ENCODE measurements at regions not wholly inside any gene's neighbourhood (a gene's known extent, or its start where the extent isn't known, plus 50 kb on each side); places are given as distances from the start of the nearest gene placed in this dataset.

GRCh38 chr6:147054871-147055270, 149.3 kb upstream of the STXBP5 start:
- 82 to 93% methylated on average over 3 of the region's 3 CpGs for WGBS, 2 donors
- TF ChIP-seq POLR2A (IDR thresholded peaks at IDR 0.05), result no peak
- TF ChIP-seq, protein P1, sequence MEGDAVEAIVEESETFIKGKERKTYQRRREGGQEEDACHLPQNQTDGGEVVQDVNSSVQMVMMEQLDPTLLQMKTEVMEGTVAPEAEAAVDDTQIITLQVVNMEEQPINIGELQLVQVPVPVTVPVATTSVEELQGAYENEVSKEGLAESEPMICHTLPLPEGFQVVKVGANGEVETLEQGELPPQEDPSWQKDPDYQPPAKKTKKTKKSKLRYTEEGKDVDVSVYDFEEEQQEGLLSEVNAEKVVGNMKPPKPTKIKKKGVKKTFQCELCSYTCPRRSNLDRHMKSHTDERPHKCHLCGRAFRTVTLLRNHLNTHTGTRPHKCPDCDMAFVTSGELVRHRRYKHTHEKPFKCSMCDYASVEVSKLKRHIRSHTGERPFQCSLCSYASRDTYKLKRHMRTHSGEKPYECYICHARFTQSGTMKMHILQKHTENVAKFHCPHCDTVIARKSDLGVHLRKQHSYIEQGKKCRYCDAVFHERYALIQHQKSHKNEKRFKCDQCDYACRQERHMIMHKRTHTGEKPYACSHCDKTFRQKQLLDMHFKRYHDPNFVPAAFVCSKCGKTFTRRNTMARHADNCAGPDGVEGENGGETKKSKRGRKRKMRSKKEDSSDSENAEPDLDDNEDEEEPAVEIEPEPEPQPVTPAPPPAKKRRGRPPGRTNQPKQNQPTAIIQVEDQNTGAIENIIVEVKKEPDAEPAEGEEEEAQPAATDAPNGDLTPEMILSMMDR (IDR thresholded peaks at IDR 0.05), result no peak
- H3K4me3 ChIP-seq (ENCODE audit: low read depth, poor library complexity, severe bottlenecking), result no peak overlapping the region
- no peak for DNase-seq (ENCODE audit: low spot score in 2 of 2)
- intact Hi-C loops (cut with DNase I; ENCODE audit: low total_unique reads), result no loop called here

DNA sequence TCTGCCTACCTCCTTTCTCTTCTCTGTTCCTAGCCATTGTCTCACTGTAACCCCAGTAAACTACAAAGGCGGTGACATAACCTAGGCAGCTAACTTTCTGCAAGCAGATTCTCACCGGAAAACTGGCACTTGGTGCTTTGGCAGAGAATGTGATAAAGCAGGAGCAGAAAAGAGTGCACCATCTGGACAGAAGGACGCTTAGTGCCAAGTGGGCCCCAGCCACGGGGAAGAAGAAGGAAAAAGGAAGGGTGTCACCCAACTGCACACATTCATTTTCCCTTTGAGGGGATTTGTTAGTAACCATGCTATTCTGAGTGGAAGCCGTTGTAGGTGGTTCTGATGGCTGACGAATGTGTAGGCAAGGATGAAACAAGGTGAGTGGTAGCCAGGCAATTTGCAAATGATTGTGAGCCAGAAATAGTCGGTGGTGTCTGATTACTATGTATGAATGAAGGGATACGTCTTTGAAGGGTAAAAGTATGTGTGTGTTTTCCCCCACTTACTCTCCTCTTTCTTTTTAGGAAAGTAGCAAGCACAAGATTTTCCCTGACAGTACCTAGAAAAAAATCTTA, 148.3 kb upstream of the STXBP5 start:
- TF ChIP-seq, protein P1 (IDR thresholded peaks at IDR 0.05), result no peak
- TF ChIP-seq POLR2A (IDR thresholded peaks at IDR 0.05), result no peak
- H3K4me3 ChIP-seq (ENCODE audit: low read depth, poor library complexity, severe bottlenecking), result no peak overlapping the region
- no peak for DNase-seq (ENCODE audit: low spot score in 2 of 2)
- intact Hi-C loops (cut with DNase I; ENCODE audit: low total_unique reads), result no loop called here
- 62 to 63% methylated on average over 8 of the region's 8 CpGs for WGBS, 2 donors

DNA sequence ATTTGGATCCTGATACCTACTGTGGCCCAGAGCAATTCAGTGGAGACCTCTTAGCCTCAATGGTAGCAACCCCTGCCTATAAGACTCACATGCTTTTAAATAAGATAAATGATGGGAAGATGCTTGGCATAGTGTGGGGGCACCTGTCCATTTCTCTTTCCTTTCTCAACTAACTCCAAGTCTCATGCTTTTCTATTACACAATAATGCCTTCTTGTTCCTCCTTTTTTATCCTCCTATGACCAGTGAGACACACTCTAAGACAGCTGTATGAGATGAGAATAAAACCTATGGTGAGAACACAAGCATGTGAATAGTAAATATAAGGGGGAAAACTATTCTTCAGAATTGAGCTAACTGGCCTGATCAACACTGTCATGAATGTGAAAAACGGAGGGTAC, 147.0 kb upstream of the STXBP5 start:
- TF ChIP-seq POLR2A (IDR thresholded peaks at IDR 0.05), result no peak
- TF ChIP-seq, protein P1 (IDR thresholded peaks at IDR 0.05), result no peak
- H3K4me3 ChIP-seq (ENCODE audit: low read depth, poor library complexity, severe bottlenecking), result no peak overlapping the region
- WGBS, 2 donors, result 40 to 64% methylated on average over 1 of the region's 1 CpG
- intact Hi-C loops (cut with DNase I; ENCODE audit: low total_unique reads), result no loop called here
- DNase-seq (ENCODE audit: low spot score in 2 of 2), result no peak

- 68 to 71% methylated on average over 3 of the region's 3 CpGs for WGBS, 2 donors
- DNase-seq (ENCODE audit: low spot score in 2 of 2), result no peak
- no peak overlapping the region for H3K4me3 ChIP-seq (ENCODE audit: low read depth, poor library complexity, severe bottlenecking)
- TF ChIP-seq, protein P1 (IDR thresholded peaks at IDR 0.05), result no peak
- no peak for TF ChIP-seq POLR2A (IDR thresholded peaks at IDR 0.05)
- intact Hi-C loops (cut with DNase I; ENCODE audit: low total_unique reads), result no loop called here
Observed at GRCh38 chr6:147057705-147058342, 146.4 kb upstream of the STXBP5 start.

- intact Hi-C loops (cut with DNase I; ENCODE audit: low total_unique reads), result no loop called here
- TF ChIP-seq, protein P1 (IDR thresholded peaks at IDR 0.05), result no peak
- no peak for TF ChIP-seq POLR2A (IDR thresholded peaks at IDR 0.05)
- H3K4me3 ChIP-seq (ENCODE audit: low read depth, poor library complexity, severe bottlenecking), result no peak overlapping the region
- WGBS, 2 donors, result 60 to 67% methylated on average over 1 of the region's 1 CpG
- DNase-seq (ENCODE audit: low spot score in 2 of 2), result no peak
Observed at GRCh38 chr6:147058786-147059385, 145.3 kb upstream of the STXBP5 start.
